ENCODE measurements at regions not wholly inside any gene's neighbourhood (a gene's known extent, or its start where the extent isn't known, plus 50 kb on each side); places are given as distances from the start of the nearest gene placed in this dataset.
"Not testable (repeated sequence)": the region's sequence is repeated elsewhere in the genome, so short reads cannot be mapped to it uniquely, and the experiment has no call there.

GRCh38 chr18:70423120-70423519 lies 134.3 kb downstream of the SOCS6 start:
- no peak for DNase-seq (ENCODE audit: low read depth in 2 of 2)

- DNase-seq (ENCODE audit: low read depth in 2 of 2), result no peak
Measured at GRCh38 chr18:70422391-70422965, 133.6 kb downstream of the SOCS6 start.

- no peak for DNase-seq (ENCODE audit: low read depth in 2 of 2)
Measured at GRCh38 chr18:70421471-70422390, 132.9 kb downstream of the SOCS6 start.

- no peak for DNase-seq (ENCODE audit: low read depth in 2 of 2)
Measured at GRCh38 chr18:70420146-70420898, 131.5 kb downstream of the SOCS6 start.

- no peak for DNase-seq (ENCODE audit: low read depth in 2 of 2)
Measured at GRCh38 chr18:70419526-70419925, 130.7 kb downstream of the SOCS6 start.

- DNase-seq (ENCODE audit: low read depth in 2 of 2), result no peak
Measured at GRCh38 chr18:70418546-70419311, 129.9 kb downstream of the SOCS6 start.

- no peak for DNase-seq (ENCODE audit: low read depth in 2 of 2)
Measured at GRCh38 chr18:70417847-70418246, 129.0 kb downstream of the SOCS6 start.

- DNase-seq (ENCODE audit: low read depth in 2 of 2), result no peak
Measured at GRCh38 chr18:70416496-70416895, 127.7 kb downstream of the SOCS6 start.

- no peak for DNase-seq (ENCODE audit: low read depth in 2 of 2)
Measured at GRCh38 chr18:70415823-70416488, 127.1 kb downstream of the SOCS6 start.

GRCh38 chr18:70414315-70414900 lies 125.6 kb downstream of the SOCS6 start:
- DNase-seq (ENCODE audit: low read depth in 2 of 2), result no peak

- DNase-seq (ENCODE audit: low read depth in 2 of 2), result no peak
Measured at GRCh38 chr18:70413455-70413854, 124.6 kb downstream of the SOCS6 start.

GRCh38 chr18:70411876-70412435 lies 123.1 kb downstream of the SOCS6 start:
- no peak for DNase-seq (ENCODE audit: low read depth in 2 of 2)

GRCh38 chr18:70411307-70411706 lies 122.5 kb downstream of the SOCS6 start:
- no peak for DNase-seq (ENCODE audit: low read depth in 2 of 2)

GRCh38 chr18:70405052-70405451 lies 116.2 kb downstream of the SOCS6 start:
- DNase-seq (ENCODE audit: low read depth in 2 of 2), result no peak

GRCh38 chr18:70400476-70400875 lies 111.6 kb downstream of the SOCS6 start:
- no peak for DNase-seq (ENCODE audit: low read depth in 2 of 2)

GRCh38 chr18:70398076-70398475 lies 109.2 kb downstream of the SOCS6 start:
- DNase-seq (ENCODE audit: low read depth in 2 of 2), result no peak

GRCh38 chr18:70397259-70397925 lies 108.5 kb downstream of the SOCS6 start:
- no peak for DNase-seq (ENCODE audit: low read depth in 2 of 2)

- DNase-seq (ENCODE audit: low read depth in 2 of 2), result not testable (repeated sequence)
Measured at GRCh38 chr18:70395771-70396170, 106.9 kb downstream of the SOCS6 start.

- DNase-seq (ENCODE audit: low read depth in 2 of 2), result no peak
Measured at GRCh38 chr18:70394672-70395071, 105.8 kb downstream of the SOCS6 start.
